Keratinocyte (primary cell): ENCODE measurements at regions not wholly inside any gene's neighbourhood (a gene's known extent, or its start where the extent isn't known, plus 50 kb on each side); places are given as distances from the start of the nearest gene placed in this dataset.

ENCODE experiments used
- EZH2 ChIP-seq: IDR thresholded peaks from one replicate; pipeline ENCODE4 v1.6.1; 2012; ENCODE audit warnings: inconsistent platforms, mild to moderate bottlenecking, low read length, moderate library complexity
- TF ChIP-seq, protein P1 (sequence below), 3 experiments: IDR thresholded peaks in 1 of 3; conservative IDR thresholded peaks in 1 of 3; optimal IDR thresholded peaks in 1 of 3; 2 replicates in 2 of 3; 3 replicates in 1 of 3; pipeline versions ENCODE3 to v1.5.1; 2011; ENCODE audit warnings: low read length in 3 of 3, mild to moderate bottlenecking in 3 of 3, moderate library complexity in 2 of 3, control low read depth in 1 of 3, inconsistent platforms in 1 of 3; ENCODE audit not compliant: insufficient read depth in 2 of 3; ENCODE audit errors: extremely low read depth in 1 of 3

DNA sequence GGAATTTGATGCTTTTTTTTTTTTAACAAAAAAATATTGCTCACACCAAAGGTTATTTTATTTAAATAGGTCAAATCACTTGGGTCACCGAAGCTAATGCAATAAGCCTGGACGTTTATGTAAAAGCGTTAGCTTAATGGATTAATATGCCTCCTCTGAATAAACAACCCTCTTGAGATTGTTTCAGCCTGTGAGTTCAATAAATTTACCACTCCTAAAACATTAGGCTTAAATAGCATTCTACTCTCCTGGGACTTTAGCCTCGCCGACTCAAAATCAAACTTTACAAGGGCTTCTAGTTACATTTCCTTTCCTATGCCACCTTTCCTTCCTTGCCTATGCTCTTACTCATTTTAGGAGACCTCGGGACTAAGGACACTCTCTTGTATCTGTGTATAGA is 79.3 kb downstream of the DNAJB9 start:
- TF ChIP-seq, protein P1, sequence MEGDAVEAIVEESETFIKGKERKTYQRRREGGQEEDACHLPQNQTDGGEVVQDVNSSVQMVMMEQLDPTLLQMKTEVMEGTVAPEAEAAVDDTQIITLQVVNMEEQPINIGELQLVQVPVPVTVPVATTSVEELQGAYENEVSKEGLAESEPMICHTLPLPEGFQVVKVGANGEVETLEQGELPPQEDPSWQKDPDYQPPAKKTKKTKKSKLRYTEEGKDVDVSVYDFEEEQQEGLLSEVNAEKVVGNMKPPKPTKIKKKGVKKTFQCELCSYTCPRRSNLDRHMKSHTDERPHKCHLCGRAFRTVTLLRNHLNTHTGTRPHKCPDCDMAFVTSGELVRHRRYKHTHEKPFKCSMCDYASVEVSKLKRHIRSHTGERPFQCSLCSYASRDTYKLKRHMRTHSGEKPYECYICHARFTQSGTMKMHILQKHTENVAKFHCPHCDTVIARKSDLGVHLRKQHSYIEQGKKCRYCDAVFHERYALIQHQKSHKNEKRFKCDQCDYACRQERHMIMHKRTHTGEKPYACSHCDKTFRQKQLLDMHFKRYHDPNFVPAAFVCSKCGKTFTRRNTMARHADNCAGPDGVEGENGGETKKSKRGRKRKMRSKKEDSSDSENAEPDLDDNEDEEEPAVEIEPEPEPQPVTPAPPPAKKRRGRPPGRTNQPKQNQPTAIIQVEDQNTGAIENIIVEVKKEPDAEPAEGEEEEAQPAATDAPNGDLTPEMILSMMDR (optimal IDR thresholded peaks at IDR 0.05 in 1 of 3, IDR thresholded peaks at IDR 0.05 in 1 of 3, conservative IDR thresholded peaks at IDR 0.05 in 1 of 3; ENCODE audit: extremely low read depth in 1 of 3, insufficient read depth in 2 of 3, low read length in 3 of 3): no peak
- TF ChIP-seq EZH2: no peak
